ENCODE measurements at regions not wholly inside any gene's neighbourhood (a gene's known extent, or its start where the extent isn't known, plus 50 kb on each side); places are given as distances from the start of the nearest gene placed in this dataset.

DNA sequence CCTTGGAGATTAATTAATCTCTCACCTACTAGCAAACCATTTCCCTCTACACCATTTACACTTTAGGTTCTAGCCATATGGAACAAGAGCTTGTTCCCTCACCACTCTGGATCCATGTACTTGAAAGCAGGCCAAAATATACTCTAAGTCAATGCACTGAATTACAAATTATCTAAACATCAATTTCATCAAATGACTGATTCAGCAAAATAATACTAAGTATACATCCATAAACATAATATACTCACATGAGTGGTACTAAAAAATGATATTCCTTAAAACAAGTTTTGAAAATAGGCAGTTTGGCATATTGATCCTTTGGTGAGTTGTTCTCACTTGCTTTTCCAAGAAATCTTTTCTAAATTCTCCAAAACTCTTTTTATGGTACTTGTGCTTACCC, 459.7 kb upstream of the ZNF385D start:
- TF ChIP-seq BCL11A (IDR thresholded peaks at IDR 0.05; ENCODE audit: low read depth in 2 of 2, low read length in 2 of 2): no peak
- TF ChIP-seq, protein P1, sequence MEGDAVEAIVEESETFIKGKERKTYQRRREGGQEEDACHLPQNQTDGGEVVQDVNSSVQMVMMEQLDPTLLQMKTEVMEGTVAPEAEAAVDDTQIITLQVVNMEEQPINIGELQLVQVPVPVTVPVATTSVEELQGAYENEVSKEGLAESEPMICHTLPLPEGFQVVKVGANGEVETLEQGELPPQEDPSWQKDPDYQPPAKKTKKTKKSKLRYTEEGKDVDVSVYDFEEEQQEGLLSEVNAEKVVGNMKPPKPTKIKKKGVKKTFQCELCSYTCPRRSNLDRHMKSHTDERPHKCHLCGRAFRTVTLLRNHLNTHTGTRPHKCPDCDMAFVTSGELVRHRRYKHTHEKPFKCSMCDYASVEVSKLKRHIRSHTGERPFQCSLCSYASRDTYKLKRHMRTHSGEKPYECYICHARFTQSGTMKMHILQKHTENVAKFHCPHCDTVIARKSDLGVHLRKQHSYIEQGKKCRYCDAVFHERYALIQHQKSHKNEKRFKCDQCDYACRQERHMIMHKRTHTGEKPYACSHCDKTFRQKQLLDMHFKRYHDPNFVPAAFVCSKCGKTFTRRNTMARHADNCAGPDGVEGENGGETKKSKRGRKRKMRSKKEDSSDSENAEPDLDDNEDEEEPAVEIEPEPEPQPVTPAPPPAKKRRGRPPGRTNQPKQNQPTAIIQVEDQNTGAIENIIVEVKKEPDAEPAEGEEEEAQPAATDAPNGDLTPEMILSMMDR (IDR thresholded peaks at IDR 0.05; ENCODE audit: control extremely low read depth in 1 of 3, insufficient read depth in 1 of 3, low read depth in 1 of 3, low read length in 3 of 3): no peak
- no peak for TF ChIP-seq PHF8 (conservative IDR thresholded peaks at IDR 0.05; ENCODE audit: low read depth, low read length)
- TF ChIP-seq RAD21 (IDR thresholded peaks at IDR 0.05 in 1 of 2, conservative IDR thresholded peaks at IDR 0.05 in 1 of 2; ENCODE audit: low read depth in 2 of 2, low read length in 2 of 2): no peak
- TF ChIP-seq EGR1 (IDR thresholded peaks at IDR 0.05; ENCODE audit: borderline replicate concordance, low read depth, low read length): no peak
- TF ChIP-seq POLR2AphosphoS5 (IDR thresholded peaks at IDR 0.05; ENCODE audit: low read depth, low read length): no peak
- TF ChIP-seq GTF2F1 (IDR thresholded peaks at IDR 0.05; ENCODE audit: borderline replicate concordance, low read depth, low read length): no peak
- no peak for TF ChIP-seq POLR2A (IDR thresholded peaks at IDR 0.05; ENCODE audit: control extremely low read depth in 1 of 2, low read depth in 2 of 2, low read length in 2 of 2)
- TF ChIP-seq GABPA (IDR thresholded peaks at IDR 0.05; ENCODE audit: borderline replicate concordance, insufficient read depth, low read length): no peak
- no peak for TF ChIP-seq KDM5A (IDR thresholded peaks at IDR 0.05; ENCODE audit: low read length)
- TF ChIP-seq TEAD4 (IDR thresholded peaks at IDR 0.05; ENCODE audit: low read depth, low read length): no peak
- TF ChIP-seq, protein P2, sequence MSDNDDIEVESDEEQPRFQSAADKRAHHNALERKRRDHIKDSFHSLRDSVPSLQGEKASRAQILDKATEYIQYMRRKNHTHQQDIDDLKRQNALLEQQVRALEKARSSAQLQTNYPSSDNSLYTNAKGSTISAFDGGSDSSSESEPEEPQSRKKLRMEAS (IDR thresholded peaks at IDR 0.05): no peak
- TF ChIP-seq ZNF274 (IDR thresholded peaks at IDR 0.05; ENCODE audit: borderline replicate concordance, extremely low read depth, low read length): no peak

All from H1 (cell line).